ENCODE measurements at regions not wholly inside any gene's neighbourhood (a gene's known extent, or its start where the extent isn't known, plus 50 kb on each side); places are given as distances from the start of the nearest gene placed in this dataset.

- peaks cover 1% of the 10 kb centered on the region for H3K9me3 Mint-ChIP-seq
- H3K4me3 Mint-ChIP-seq, result no peak overlapping the region
- peaks cover 3% of the 10 kb centered on the region for H3K4me1 Mint-ChIP-seq
- H3K27me3 Mint-ChIP-seq, result no peaks in the 10 kb centered on the region
- H3K36me3 Mint-ChIP-seq, result no peaks in the 10 kb centered on the region
- no peak overlapping the region for H3K27ac Mint-ChIP-seq
- DNase-seq, result no peak
Observed at GRCh38 chr2:215849771-215850170, 163.6 kb downstream of the MREG start.

GRCh38 chr2:215848698-215849097, 164.7 kb downstream of the MREG start:
- H3K9me3 Mint-ChIP-seq, result no peaks in the 10 kb centered on the region
- no peak for DNase-seq
- peaks cover 3% of the 10 kb centered on the region for H3K4me1 Mint-ChIP-seq
- H3K27me3 Mint-ChIP-seq, result no peaks in the 10 kb centered on the region
- H3K36me3 Mint-ChIP-seq, result no peaks in the 10 kb centered on the region
- no peak overlapping the region for H3K27ac Mint-ChIP-seq
- H3K4me3 Mint-ChIP-seq, result no peak overlapping the region

DNA sequence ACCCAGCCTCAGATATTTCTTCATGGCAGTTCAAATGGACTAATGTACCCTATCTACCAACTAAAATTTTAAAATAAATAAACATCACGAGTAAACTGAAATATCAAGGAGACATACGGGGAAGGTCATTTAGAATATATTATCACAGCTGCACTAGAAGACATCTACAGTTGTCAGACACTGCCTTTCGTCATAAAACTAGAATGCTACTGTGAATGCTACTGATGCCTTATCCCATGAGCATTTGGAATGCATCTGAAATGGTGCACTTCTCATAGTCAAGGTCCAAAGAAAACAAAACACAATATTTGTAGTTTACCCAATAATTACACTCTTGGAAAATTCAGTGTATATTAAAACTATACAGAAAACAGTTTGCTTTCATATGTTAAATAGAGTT, 165.2 kb downstream of the MREG start:
- no peak for DNase-seq
- Mint-ChIP-seq H3K4me3 (no peak overlapping the region), H3K4me1 (peaks cover 3% of the 10 kb centered on the region), H3K27me3 (no peaks in the 10 kb centered on the region), H3K36me3 (no peaks in the 10 kb centered on the region), H3K9me3 (no peaks in the 10 kb centered on the region), H3K27ac (no peak overlapping the region)

- H3K4me3 Mint-ChIP-seq, result no peak overlapping the region
- H3K9me3 Mint-ChIP-seq, result no peaks in the 10 kb centered on the region
- no peaks in the 10 kb centered on the region for H3K27me3 Mint-ChIP-seq
- DNase-seq, result no peak
- no peaks in the 10 kb centered on the region for H3K36me3 Mint-ChIP-seq
- H3K4me1 Mint-ChIP-seq, result peaks cover 3% of the 10 kb centered on the region
- no peak overlapping the region for H3K27ac Mint-ChIP-seq
Observed at GRCh38 chr2:215847718-215848117, 165.6 kb downstream of the MREG start.

DNA sequence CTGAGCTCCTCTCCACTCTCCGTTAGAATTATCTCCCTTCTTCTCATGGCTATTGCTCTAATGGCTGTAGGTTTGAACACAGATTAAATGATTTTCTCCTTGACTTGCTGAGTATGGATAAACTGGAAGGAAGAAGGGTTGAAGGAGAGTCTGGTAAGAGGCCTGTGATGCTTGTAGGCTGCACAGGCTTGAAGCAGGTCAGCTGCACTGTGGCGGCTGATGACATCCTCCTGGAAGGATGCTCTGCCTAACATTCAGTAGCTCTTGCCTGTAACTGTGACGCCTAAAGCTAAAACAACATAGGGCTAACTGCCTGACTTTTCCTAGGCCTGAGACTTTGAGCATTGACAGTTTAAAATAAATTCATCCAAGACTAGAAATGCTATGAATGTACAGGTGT, 166.3 kb downstream of the MREG start:
- Mint-ChIP-seq H3K9me3 (no peaks in the 10 kb centered on the region), H3K36me3 (no peaks in the 10 kb centered on the region), H3K27ac (no peak overlapping the region), H3K4me3 (no peak overlapping the region), H3K4me1 (peaks cover 3% of the 10 kb centered on the region), H3K27me3 (no peaks in the 10 kb centered on the region)
- DNase-seq, result no peak

DNA sequence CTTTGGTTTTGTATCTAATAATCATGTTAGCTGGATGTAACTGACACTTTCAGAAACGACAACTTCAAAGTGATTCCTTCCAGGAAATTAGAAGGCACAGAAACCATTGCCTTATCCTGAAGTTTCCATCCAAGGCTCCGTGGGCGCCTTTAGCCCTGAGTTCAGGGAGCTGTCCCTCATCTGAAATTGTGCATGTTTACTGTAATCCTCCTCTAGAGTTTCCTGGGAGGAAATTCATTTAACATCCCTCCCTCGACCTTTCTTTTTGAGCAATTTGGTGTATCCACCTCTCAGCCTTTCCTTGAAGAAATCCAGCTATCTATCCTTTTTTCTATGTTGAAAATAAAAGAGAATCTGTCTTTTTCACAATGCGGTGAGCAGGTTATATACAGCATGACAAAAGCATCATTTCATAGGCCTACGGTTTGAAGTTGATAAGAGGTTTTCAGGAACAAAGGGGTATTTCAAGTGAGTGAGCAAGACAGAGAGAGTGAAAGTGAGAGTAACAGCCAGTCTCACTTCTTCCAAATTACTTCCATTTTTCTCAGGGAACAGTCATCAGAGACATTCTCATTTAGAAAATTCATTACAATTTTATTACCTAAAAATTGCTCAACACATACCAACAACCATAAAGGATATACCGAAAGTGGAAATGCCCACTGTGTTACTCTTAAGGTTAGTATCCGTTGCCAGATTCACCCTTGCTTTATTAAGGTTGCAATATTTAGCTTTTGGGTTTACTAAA, 167.3 kb downstream of the MREG start:
- Mint-ChIP-seq H3K27me3 (no peaks in the 10 kb centered on the region), H3K4me3 (no peak overlapping the region), H3K9me3 (no peaks in the 10 kb centered on the region), H3K27ac (no peak overlapping the region), H3K4me1 (peaks cover 3% of the 10 kb centered on the region), H3K36me3 (no peaks in the 10 kb centered on the region)
- DNase-seq, result no peak

DNA sequence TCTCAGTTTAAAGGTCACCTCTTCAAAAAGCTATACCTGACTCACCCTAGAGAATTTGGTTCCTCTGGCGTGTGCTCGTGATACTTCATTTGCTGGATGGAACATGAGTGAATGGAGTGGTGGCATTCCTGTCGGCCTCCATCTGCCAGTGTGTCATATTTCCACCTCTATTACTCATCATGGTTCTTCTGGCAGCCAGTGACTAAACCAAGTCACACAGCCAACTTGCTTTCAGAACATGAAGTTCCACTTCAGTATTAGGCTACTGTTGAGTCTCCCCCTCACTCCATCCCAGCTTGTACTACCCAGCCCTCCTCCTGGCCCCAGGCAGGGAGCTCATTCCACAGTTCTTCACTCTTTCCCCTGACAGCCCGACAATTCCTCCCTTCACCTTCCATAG, 169.8 kb downstream of the MREG start:
- Mint-ChIP-seq H3K4me1 (peaks cover 3% of the 10 kb centered on the region), H3K4me3 (no peak overlapping the region), H3K36me3 (no peaks in the 10 kb centered on the region), H3K9me3 (no peaks in the 10 kb centered on the region), H3K27me3 (no peaks in the 10 kb centered on the region), H3K27ac (no peak overlapping the region)
- no peak for DNase-seq

- Mint-ChIP-seq H3K36me3 (no peaks in the 10 kb centered on the region), H3K9me3 (no peaks in the 10 kb centered on the region), H3K4me1 (peaks cover 3% of the 10 kb centered on the region), H3K4me3 (no peak overlapping the region), H3K27me3 (peaks cover 4% of the 10 kb centered on the region), H3K27ac (no peak overlapping the region)
- DNase-seq, result no peak
Observed at GRCh38 chr2:215841175-215841816, 172.1 kb downstream of the MREG start.

- no peak overlapping the region for H3K4me3 Mint-ChIP-seq
- peaks cover 4% of the 10 kb centered on the region for H3K27me3 Mint-ChIP-seq
- H3K27ac Mint-ChIP-seq, result no peak overlapping the region
- no peaks in the 10 kb centered on the region for H3K9me3 Mint-ChIP-seq
- no peaks in the 10 kb centered on the region for H3K4me1 Mint-ChIP-seq
- no peak for DNase-seq
- no peaks in the 10 kb centered on the region for H3K36me3 Mint-ChIP-seq
Observed at GRCh38 chr2:215839816-215840215, 173.5 kb downstream of the MREG start.

- Mint-ChIP-seq H3K27me3 (peaks cover 4% of the 10 kb centered on the region), H3K4me3 (no peak overlapping the region), H3K36me3 (no peaks in the 10 kb centered on the region), H3K9me3 (no peaks in the 10 kb centered on the region), H3K4me1 (no peaks in the 10 kb centered on the region), H3K27ac (no peak overlapping the region)
- DNase-seq, result no peak
Observed at GRCh38 chr2:215839309-215839708, 174.0 kb downstream of the MREG start.

GRCh38 chr2:215836881-215837280, 176.5 kb downstream of the MREG start:
- H3K9me3 Mint-ChIP-seq, result no peaks in the 10 kb centered on the region
- DNase-seq, result no peak

GRCh38 chr2:215835657-215836056, 177.7 kb downstream of the MREG start:
- Mint-ChIP-seq H3K36me3 (no peaks in the 10 kb centered on the region), H3K4me3 (no peak overlapping the region), H3K9me3 (no peaks in the 10 kb centered on the region), H3K4me1 (peaks cover 5% of the 10 kb centered on the region), H3K27me3 (peaks cover 4% of the 10 kb centered on the region), H3K27ac (no peak overlapping the region)
- DNase-seq, result no peak

More at GRCh38 chr2:215836881-215837280, 176.5 kb downstream of the MREG start:
- H3K36me3 Mint-ChIP-seq, result no peaks in the 10 kb centered on the region
- peaks cover 4% of the 10 kb centered on the region for H3K27me3 Mint-ChIP-seq
- no peak overlapping the region for H3K4me3 Mint-ChIP-seq
- no peaks in the 10 kb centered on the region for H3K4me1 Mint-ChIP-seq
- no peak overlapping the region for H3K27ac Mint-ChIP-seq

DNA sequence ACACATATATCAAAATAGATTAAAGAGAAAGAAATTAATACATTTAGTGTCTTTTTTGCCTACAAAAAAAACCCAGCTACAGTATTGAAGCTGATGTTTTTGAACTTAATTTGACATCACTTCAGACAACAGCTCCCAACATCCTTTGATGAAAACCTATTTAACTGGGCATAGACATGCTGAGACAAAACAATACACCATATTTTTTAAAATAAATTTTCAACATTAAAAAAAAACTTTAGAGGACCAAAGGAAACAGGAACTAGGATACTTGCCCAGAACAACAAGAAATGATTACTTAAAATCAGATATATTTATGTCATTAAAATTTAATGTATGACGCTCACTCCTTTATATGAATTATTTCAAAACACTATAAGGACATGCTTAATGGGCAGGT, 178.1 kb downstream of the MREG start:
- no peak overlapping the region for H3K4me3 Mint-ChIP-seq
- no peak for DNase-seq
- H3K36me3 Mint-ChIP-seq, result no peaks in the 10 kb centered on the region
- no peak overlapping the region for H3K27ac Mint-ChIP-seq
- H3K27me3 Mint-ChIP-seq, result peaks cover 4% of the 10 kb centered on the region
- H3K9me3 Mint-ChIP-seq, result no peaks in the 10 kb centered on the region
- H3K4me1 Mint-ChIP-seq, result peaks cover 5% of the 10 kb centered on the region

- peaks cover 4% of the 10 kb centered on the region for H3K27me3 Mint-ChIP-seq
- no peaks in the 10 kb centered on the region for H3K9me3 Mint-ChIP-seq
- H3K36me3 Mint-ChIP-seq, result no peaks in the 10 kb centered on the region
- DNase-seq, result no peak
- H3K4me1 Mint-ChIP-seq, result peaks cover 5% of the 10 kb centered on the region
- no peak overlapping the region for H3K27ac Mint-ChIP-seq
- no peak overlapping the region for H3K4me3 Mint-ChIP-seq
Observed at GRCh38 chr2:215833531-215834162, 179.7 kb downstream of the MREG start.

GRCh38 chr2:215832791-215833190, 180.6 kb downstream of the MREG start:
- Mint-ChIP-seq H3K27me3 (no peaks in the 10 kb centered on the region), H3K36me3 (no peaks in the 10 kb centered on the region), H3K4me3 (no peak overlapping the region), H3K9me3 (no peaks in the 10 kb centered on the region), H3K27ac (no peak overlapping the region), H3K4me1 (peaks cover 6% of the 10 kb centered on the region)
- DNase-seq, result no peak
